ENCODE measurements at regions not wholly inside any gene's neighbourhood (a gene's known extent, or its start where the extent isn't known, plus 50 kb on each side); places are given as distances from the start of the nearest gene placed in this dataset.

DNA sequence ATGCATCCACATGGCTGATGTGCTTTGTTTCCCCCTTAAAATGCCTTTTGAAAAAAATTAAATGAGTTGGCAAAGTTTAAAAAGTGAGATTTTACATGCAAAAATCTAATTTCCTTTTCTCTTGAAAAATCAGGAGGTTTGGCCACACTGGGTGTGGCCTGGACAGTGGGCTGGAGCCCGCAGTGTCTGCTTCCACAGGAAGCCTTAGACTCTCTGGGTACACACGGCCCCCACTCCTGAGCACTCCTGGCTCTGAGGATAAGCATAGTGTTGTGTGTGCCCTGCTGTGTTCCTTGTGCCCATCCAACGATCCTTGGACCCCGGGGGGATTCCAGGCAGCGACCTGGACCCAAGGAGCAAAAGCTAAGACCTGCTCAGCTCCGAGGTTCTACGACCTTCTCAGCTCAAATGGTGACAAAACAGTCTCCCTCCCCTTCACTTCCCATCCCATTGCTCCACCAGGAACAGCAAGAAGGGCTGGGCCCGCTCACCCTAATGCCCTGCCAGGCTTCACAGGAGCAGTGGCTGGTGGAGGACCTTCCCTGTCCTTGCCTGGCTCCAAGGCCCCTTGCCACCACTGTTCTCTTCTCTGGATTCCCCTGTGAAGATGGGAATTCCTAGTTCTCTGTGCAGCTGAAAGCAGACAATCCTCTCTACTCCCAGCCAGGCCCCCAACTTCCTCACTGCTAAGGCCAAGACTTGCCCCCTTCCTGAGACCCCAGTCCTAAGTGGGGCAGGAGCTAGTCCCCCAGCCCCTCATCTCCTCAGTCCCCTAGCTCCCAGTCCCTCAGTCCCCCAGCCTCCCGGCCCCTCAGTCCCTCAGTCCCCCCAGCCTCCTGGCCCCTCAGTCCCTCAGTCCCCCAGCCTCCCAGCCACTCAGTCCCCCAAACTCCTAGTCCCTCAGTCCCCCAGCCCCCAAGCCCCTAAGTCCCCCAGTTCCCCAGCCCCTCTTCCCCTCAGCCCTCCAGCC, 395.8 kb downstream of the PTPRU start:
- TF ChIP-seq CTCF (IDR thresholded peaks at IDR 0.05; ENCODE audit: borderline replicate concordance, insufficient read depth, low read depth, low read length), result no peak
- H3K4me3 ChIP-seq (ENCODE audit: low read depth, low read length), result no peak overlapping the region

GRCh38 chr1:29631361-29631760, 395.0 kb downstream of the PTPRU start:
- no peak for TF ChIP-seq CTCF (IDR thresholded peaks at IDR 0.05; ENCODE audit: borderline replicate concordance, insufficient read depth, low read depth, low read length)
- H3K4me3 ChIP-seq (ENCODE audit: low read depth, low read length), result no peak overlapping the region

DNA sequence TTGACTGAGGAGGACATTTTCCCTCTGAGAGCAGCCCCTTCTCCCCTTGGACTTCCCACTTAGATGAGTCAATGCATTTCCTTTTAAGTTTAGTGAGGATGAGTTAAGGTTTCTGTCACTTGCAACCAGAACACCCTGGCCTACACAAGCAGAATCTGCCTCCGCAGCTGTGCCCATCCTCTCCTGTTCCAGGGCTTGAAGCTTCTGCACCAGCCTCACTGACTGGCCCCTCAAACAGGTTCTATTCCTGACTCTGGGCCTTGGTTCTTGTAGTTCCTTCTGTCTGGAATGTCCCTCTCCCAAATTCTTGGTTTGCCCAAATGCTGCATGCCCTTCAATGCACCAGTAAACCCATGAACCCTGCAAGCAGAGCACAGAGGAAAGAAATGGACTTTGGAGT, 394.4 kb downstream of the PTPRU start:
- TF ChIP-seq CTCF (IDR thresholded peaks at IDR 0.05; ENCODE audit: borderline replicate concordance, insufficient read depth, low read depth, low read length), result no peak
- H3K4me3 ChIP-seq (ENCODE audit: low read depth, low read length), result no peak overlapping the region

DNA sequence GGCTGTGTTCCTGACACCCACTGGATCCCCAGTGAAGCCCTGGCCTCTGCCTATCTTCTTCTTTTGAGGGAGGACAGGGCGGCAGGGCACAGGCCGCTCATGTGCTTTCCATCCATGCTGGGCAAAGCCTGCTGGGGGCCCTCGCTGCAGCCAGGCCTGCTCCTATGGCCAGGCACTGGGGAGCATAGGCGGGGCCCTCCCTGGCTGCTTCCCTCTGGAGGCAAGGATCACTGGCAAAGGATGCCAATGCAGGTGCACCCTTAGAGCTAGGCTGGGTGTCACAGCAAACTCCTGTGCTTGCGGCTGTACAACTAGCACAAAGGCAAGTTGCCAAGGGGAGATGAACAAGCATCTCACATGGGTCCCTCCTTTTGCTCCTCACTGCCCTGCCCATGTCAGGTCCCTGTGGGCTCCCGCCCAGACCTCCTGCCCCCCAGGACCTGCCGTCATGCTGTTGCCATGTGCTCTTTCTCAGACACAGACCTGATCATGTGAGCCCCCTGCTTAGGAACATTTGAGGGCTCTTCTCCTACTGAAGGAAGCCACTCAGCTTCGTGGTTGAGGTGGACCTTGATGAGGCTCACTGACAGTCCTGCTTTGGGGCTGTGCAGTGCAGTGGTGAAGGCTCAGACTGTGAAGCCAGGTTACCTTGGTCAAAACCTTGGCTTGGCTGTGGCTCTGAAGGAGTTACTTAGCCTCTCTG, 393.6 kb downstream of the PTPRU start:
- no peak overlapping the region for H3K4me3 ChIP-seq (ENCODE audit: low read depth, low read length)
- no peak for TF ChIP-seq CTCF (IDR thresholded peaks at IDR 0.05; ENCODE audit: borderline replicate concordance, insufficient read depth, low read depth, low read length)

DNA sequence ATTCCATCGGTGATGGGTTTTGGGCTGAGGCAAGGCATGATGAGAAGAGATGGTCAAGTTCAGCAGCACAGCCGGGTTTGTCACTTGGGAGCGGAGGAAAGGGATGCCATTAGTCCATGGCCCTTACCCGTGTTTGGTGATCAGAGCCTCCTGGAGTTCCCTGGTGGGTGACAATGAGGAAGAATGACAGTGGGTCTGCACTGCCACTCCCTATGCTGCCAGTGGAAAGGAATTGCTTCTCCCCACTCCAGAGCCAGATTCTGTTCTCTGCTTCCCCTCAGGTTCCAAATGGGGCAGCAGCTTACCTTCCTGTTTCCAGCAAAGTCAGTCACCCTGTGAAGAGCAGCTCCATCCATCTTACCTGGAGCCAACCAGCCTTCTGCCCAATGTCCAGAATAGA, 393.1 kb downstream of the PTPRU start:
- no peak for TF ChIP-seq CTCF (IDR thresholded peaks at IDR 0.05; ENCODE audit: borderline replicate concordance, insufficient read depth, low read depth, low read length)
- H3K4me3 ChIP-seq (ENCODE audit: low read depth, low read length), result no peak overlapping the region

DNA sequence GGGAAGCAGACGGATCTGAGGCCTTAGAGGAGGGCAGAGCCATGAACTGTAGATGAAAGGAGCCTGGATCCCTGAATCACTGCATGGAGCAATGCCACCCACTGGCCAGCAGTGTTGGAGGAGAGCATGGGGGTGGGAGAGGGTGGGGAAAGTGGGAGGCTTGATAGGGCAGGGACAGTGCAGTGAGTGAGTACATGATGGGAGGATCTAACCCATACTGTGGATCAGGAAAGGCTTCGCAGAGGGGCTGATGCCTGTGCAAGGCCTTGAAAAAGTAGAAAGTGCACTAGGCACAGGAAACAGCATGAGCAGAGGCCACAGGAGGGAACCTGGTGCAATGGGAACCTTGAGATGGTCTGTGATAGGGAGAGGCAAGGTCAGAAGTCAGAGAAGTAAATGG, 391.9 kb downstream of the PTPRU start:
- TF ChIP-seq CTCF (IDR thresholded peaks at IDR 0.05; ENCODE audit: borderline replicate concordance, insufficient read depth, low read depth, low read length), result no peak
- no peak overlapping the region for H3K4me3 ChIP-seq (ENCODE audit: low read depth, low read length)

Data from GM12875 (cell line).